OCI-LY7 (cell line): ENCODE measurements at regions not wholly inside any gene's neighbourhood (a gene's known extent, or its start where the extent isn't known, plus 50 kb on each side); places are given as distances from the start of the nearest gene placed in this dataset.

Source experiments
- EZH2phosphoT487 ChIP-seq: fragments of 200-600 bp; sonication (generic); IDR thresholded peaks from 2 replicates; pipeline ENCODE4 v1.6.1; 2018; ENCODE audit warnings: low read depth, borderline replicate concordance, mild to moderate bottlenecking, mixed run types, antibody characterized with exemption, low read length, moderate library complexity, mixed read lengths
- TF ChIP-seq, protein P1 (sequence below): fragments of 200-600 bp; sonication (generic); conservative IDR thresholded peaks from 2 replicates; pipeline ENCODE4 v1.5.1; 2014; ENCODE audit warnings: mild to moderate bottlenecking, antibody characterized with exemption, low read length, moderate library complexity, mixed read lengths

DNA sequence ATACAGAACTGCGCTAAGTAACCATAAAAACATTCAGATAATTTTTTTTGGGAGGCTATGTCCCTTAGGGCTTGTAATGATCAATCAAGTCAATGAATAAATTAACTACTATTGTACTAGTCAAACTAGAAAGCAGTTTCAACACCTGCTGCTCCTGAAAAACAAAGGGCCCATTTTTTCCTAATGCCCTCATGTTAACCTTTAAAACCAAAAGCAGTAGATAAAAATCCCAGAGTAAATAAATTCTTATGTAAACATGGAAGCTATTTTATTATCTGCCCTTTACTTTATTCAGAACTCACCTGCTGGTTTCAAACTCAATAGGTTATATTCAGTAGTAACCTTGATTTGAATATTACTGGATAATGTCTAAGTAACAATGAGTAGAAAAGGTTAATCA, 159.5 kb upstream of the STARD13 start:
- TF ChIP-seq, protein P1, sequence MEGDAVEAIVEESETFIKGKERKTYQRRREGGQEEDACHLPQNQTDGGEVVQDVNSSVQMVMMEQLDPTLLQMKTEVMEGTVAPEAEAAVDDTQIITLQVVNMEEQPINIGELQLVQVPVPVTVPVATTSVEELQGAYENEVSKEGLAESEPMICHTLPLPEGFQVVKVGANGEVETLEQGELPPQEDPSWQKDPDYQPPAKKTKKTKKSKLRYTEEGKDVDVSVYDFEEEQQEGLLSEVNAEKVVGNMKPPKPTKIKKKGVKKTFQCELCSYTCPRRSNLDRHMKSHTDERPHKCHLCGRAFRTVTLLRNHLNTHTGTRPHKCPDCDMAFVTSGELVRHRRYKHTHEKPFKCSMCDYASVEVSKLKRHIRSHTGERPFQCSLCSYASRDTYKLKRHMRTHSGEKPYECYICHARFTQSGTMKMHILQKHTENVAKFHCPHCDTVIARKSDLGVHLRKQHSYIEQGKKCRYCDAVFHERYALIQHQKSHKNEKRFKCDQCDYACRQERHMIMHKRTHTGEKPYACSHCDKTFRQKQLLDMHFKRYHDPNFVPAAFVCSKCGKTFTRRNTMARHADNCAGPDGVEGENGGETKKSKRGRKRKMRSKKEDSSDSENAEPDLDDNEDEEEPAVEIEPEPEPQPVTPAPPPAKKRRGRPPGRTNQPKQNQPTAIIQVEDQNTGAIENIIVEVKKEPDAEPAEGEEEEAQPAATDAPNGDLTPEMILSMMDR: no peak
- TF ChIP-seq EZH2phosphoT487: no peak
